OCI-M1 (cell line): ENCODE measurements at regions not wholly inside any gene's neighbourhood (a gene's known extent, or its start where the extent isn't known, plus 50 kb on each side); places are given as distances from the start of the nearest gene placed in this dataset.
"Not testable (repeated sequence)": the region's sequence is repeated elsewhere in the genome, so short reads cannot be mapped to it uniquely, and the experiment has no call there.

Experiments used
- DNase-seq: peaks from one replicate; lab custom pipeline; 2025; lab: John Stamatoyannopoulos, UW

DNA sequence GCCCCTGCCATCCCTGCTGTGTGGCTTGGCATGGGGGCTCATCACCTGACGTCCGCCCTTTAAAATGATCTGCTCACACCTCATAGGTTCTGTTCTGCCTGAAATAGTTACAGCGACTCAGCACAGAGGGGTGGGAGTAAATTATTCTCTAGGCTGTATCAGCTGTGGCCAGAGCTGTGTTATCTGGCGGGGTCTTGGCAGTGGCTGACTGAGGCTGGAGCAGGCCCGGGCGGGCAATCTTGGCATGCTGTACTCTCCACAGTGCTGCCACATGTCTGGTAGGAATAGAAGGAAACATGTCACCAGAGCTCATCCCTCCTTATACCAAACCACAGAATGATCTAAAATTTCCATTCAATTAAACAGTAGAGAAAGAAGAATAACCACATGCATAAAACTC is 499.9 kb upstream of the LMCD1 start:
- DNase-seq = peak; percentile 40

DNA sequence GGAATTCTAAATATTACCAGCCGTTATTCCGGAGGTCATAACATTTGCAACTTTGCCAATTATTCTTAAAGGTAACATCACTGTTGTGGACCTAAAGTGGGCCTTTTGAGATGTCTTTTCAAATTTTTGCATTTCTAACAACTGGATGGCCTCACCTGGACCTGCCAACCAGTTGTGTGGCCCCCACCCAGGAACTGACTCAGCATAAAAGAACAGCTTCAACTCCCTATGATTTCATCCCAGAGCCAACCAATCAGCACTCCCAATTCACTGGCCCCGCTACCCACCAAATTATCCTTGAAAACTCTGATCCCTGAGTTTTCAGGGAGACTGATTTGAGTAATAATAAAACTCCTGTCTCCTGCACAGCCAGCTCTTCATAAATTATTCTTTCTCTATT is 489.7 kb upstream of the LMCD1 start:
- DNase-seq = no peak

DNA sequence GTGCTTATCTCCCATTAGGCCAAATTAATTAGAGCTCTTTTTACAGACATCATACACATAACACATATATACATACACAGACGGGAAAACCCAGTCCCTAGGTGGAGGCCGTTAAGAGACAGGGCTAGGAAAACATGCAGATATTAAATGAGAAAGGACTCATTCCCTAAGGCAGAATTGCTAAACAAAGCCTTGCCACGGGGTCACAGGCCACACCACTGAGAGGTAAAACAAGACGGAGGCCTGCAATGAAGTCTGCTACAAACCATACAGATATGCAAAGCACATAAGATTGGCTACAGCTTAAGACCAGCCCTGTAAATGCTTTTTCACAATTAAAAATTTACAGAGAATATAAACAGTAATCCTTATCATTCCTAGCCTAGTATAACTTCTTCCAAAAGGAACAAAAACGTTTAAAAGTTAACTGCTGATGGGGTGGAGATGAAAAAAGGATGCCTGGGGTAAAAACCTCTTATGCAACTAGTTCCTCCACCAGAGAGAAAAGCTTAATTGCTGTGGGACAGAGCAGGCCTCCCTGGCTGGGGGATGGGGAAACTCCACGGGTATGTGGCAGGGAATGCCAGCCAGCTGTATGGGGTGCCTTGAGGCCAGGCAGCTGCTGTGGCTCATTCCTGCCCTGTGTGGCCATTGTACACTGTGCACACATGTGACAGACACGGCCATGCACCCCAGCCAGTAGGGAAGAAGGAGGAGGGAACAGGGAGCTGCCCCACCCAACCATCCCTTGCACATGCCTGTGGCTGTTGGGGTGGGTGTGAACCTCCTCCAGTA is 481.4 kb upstream of the LMCD1 start:
- DNase-seq = no peak

DNA sequence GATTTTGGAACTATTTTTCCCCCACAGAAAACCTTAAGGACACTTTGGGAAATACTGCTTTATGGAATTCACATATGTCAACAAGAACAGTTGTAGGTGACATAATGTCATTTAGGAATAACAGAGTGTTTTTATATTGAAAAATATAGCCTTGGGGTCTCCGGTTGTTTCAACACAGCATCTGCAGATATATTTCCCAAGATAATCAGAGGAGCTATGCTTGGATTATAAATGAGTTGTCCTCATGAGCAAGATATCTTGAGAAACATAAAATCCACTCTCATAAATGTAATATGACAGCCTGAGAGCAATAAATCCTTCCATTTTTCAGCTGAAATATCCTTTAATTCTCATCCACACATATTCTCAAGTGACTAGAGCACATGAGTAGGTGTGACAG is 473.7 kb upstream of the LMCD1 start:
- DNase-seq = no peak

DNA sequence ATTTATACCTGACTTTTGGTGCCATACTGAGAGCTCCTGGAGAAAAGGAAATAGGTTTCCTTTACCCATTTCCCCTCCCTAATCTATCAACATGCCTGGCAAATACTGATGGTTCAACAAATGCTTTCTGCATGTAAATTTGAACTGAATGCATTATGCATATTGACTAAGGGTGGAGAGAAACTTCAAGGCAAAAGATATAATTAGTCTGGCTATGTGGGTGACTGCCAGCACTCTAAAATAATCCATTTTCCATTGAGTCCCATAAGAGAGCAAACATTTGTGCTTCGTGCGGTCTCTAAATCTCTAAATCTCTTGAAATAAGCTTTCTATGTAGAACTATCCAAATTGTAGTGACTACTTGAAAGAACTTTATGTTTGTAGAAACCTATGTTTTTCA is 451.3 kb upstream of the LMCD1 start:
- DNase-seq = no peak

DNA sequence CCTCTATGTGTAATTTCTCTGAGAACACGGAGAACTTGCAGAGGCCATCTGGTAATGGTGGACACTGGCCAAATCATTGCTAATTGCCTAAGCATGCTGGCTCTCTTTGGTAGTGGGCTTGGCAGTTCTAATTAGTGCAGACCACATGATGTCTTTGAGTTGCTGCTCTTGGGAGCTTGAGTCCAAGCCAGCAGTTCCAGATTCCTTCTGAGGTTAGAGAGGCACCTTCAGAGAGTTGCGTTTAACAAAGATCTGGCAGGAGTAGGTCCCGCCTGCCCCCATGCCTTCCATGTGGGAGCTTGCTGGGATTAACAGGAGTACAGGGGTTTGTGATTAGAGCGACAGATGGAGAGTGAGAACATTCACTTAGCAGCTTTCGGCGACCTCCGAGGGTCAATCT is 449.0 kb upstream of the LMCD1 start:
- no peak for DNase-seq

GRCh38 chr3:8068135-8068534 is 433.5 kb upstream of the LMCD1 start:
- DNase-seq = not testable (repeated sequence)

DNA sequence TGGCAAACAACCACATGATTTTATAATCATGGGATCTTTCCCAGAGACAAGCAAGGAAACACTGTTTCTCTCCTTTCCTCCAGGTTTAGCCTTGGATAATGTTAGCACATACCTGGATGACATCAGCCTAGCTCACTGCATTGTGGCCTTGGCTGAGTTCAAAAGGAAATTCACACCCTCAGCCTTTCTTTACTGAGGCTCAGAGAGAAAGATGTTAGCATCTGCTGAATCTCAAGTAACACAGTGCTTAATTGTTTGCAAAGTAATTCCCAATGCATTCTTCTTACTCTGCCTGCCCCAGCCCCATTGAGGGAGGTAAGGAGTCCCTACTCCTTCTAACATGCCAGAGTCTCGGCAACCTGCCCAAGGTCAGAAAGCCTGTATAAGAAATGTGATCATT is 432.2 kb upstream of the LMCD1 start:
- DNase-seq = no peak

GRCh38 chr3:8070011-8070410 is 431.6 kb upstream of the LMCD1 start:
- DNase-seq = no peak

DNA sequence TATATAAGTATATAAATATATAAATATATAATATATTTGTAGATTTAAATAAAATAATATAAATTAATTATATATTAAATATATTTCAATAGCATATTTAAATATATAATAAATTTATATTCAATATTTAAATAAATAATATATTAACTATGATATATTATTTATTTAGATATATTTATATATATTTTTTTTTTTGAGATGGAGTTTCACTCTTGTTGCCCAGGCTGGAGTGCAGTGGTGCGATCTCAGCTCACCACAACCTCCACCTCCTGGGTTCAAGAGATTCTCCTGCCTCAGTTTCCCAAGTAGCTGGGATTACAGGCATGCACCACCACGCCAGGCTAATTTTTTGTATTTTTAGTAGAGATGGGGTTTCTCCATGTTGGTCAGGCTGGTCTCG is 426.9 kb upstream of the LMCD1 start:
- not testable (repeated sequence) for DNase-seq

- no peak for DNase-seq
These were observed 424.5 kb upstream of the LMCD1 start for GRCh38 chr3:8077126-8077525.

DNA sequence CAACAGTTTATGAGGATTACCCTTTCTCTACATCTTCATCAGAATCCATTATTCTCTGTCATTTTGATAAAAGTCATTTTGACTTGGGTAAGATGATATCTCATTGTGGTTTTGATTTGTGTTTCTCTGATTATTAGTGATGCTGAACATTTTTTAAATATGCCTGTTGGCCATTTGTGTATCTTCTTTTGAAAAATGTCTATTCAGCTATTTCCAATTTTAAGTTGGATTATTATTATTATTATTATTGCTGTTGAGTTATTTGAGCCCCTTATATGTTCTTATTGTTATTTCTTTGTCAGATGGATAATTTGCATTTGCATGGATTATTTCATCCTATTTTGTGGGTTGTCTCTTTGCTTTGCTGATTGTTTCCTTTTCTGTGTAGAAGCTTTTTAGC is 421.2 kb upstream of the LMCD1 start:
- no peak for DNase-seq

- peak; percentile 64 for DNase-seq
These were observed 416.1 kb upstream of the LMCD1 start for GRCh38 chr3:8085498-8085897.

DNA sequence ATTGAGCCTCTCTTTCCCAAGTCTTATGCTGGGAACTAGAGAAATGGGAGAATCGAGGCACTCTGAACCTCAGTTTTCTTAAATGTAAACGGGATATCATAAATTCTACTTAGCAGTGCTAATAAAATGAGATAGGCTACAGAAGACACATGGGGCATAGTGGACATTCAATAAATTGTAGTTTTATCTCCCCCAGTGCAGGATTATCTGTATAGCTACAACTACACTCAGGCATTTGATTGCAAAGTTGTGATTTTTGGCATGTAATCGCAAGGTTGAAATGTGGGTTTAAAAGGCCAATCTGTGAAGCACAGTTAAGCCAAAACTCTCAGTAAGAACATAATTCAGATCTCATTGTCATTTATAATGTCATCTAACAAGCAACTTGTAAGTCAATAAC is 413.7 kb upstream of the LMCD1 start:
- DNase-seq = no peak

DNA sequence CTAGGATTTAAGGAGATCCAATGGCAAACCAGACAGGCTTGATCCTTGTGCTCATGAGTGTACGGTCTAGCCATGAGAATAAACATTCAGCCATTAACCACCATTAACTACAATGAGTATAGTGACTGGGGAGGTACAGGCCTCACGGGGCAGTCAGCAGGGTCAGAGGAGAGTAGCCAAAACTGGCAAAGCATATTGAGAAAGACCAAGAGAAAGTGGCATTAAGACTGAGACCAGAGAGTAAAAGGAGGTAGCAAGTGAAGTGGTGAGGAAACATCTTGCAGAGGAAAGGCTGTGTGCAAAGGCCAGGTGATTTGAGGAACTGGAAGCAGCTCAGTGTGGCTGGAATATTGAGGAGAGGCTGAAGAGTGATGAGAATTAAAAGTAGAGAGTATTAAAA is 407.2 kb upstream of the LMCD1 start:
- no peak for DNase-seq

DNA sequence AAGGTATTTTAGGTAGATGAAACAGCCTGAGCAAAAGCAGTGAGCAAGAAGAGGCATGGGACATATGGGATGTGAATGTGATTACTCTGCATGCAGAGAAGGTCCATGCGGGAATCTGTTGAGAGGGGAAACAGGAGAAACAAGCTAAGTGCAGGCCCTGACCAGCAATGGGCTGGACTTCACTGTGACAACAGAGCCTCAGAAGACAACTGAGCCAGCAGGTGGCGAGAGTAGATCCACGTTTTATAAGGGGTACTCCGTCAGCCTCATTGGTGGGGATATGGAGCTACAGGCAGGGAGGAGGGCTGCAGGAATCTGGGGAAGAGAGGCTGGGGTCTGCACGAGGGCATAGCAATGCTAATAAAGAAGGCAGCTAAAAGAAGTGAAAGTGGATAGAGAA is 405.9 kb upstream of the LMCD1 start:
- peak; percentile 29 for DNase-seq

- no peak for DNase-seq
These were observed 403.9 kb upstream of the LMCD1 start for GRCh38 chr3:8097690-8098089.

GRCh38 chr3:8103954-8104353 is 397.7 kb upstream of the LMCD1 start:
- no peak for DNase-seq

- no peak for DNase-seq
These were observed 394.7 kb upstream of the LMCD1 start for GRCh38 chr3:8106921-8107320.

GRCh38 chr3:8110966-8111798 is 390.4 kb upstream of the LMCD1 start:
- peak; percentile 95 for DNase-seq

DNA sequence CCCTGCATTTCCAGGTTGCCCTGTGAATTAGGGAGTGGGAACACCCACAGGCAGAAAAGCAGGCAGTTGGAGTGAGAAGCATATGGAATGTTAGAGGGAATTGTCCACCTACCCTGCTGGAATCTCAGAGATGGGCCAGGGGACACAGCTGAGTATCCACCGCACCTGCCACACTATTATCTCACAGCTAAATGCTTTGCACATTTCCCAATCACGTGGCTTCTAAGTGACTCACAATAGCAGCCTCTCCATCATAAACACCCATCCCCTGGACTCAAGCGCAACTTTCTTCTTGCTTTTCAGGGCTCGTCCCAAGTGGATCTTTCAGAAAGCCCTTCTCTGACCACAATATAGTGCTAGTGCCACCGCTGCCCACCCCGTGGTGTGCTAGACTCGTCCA is 389.0 kb upstream of the LMCD1 start:
- DNase-seq = no peak

- no peak for DNase-seq
These were observed 388.0 kb upstream of the LMCD1 start for GRCh38 chr3:8113626-8114025.

- no peak for DNase-seq
These were observed 372.9 kb upstream of the LMCD1 start for GRCh38 chr3:8128686-8129085.

DNA sequence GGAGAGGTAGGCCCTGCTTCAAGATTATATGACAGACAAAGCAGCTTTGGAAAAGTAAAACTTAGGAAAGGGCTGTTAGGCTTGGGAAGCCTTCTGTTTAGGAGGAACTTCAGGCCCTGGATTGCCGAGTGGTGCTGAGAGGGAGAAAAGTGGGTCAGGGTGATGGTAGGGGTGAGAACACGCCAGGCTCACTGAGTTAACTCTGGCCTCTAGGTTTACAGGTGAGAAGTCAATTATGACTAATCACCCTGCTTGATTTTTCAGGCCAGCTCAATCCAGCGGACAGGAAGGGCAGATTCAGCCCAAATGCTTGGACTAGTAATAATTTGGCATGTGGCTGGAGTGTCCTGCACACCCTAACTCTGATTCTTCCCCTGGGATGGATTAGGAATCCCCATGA is 365.1 kb upstream of the LMCD1 start:
- DNase-seq = no peak
